ENCODE measurements at regions not wholly inside any gene's neighbourhood (a gene's known extent, or its start where the extent isn't known, plus 50 kb on each side); places are given as distances from the start of the nearest gene placed in this dataset.

GRCh38 chr6:153862927-153863326 lies 176.1 kb upstream of the OPRM1 start:
- 95% methylated on average over 1 of the region's 1 CpG; no CpG with 5 or more reads in 1 of the 2 experiments for WGBS, 2 experiments (ENCODE audit: extremely low coverage in 1 of 2, insufficient coverage in 1 of 2, insufficient read length in 1 of 2, insufficient replicate concordance in 2 of 2, low coverage in 1 of 2, low lambda C conversion rate in 2 of 2, missing lambda C conversion rate in 1 of 2)
- CTCF ChIA-PET (ENCODE audit: partially characterized antibody): interaction anchor here (0.6 kb wide), 1 partner anchor 58 kb away, joined by 3 read pairs; no protein-coding TSS in a partner anchor

More at GRCh38 chr6:153862927-153863326, 176.1 kb upstream of the OPRM1 start:
- no peak overlapping the region for H2BK15ac ChIP-seq (ENCODE audit: low read length)
- no peak overlapping the region for H2AK5ac ChIP-seq (ENCODE audit: low read depth, low read length)
- no peak overlapping the region for H3K18ac ChIP-seq (ENCODE audit: extremely low read depth, low read length)
- H4K8ac ChIP-seq (ENCODE audit: extremely low read depth, insufficient read depth, low read length): no peak overlapping the region
- H3K79me2 ChIP-seq (ENCODE audit: control insufficient read depth in 1 of 2, insufficient read depth in 2 of 2, low read length in 2 of 2): no peaks in the 10 kb centered on the region
- no peak overlapping the region for H3K9ac ChIP-seq (replicated peaks in 1 of 4; ENCODE audit: extremely low read depth in 1 of 4, low read depth in 3 of 4, low read length in 3 of 4)
- POLR2A ChIA-PET (ENCODE audit: partially characterized antibody): no interaction called here
- no peak overlapping the region for H3K27ac ChIP-seq (ENCODE audit: low read depth, low read length)
- DNase-seq (ENCODE audit: low read depth in 1 of 2, low spot score in 2 of 2): no peak
- H3K9me3 ChIP-seq (ENCODE audit: insufficient read depth in 2 of 2, low read depth in 1 of 2, low read length in 1 of 2): peaks cover 0 to 2% of the 10 kb centered on the region in 2 experiments; a peak in 1 of 4 replicates
- no peak overlapping the region for H2BK20ac ChIP-seq (ENCODE audit: low read length)
- no peak overlapping the region for H4K91ac ChIP-seq (replicated peaks; ENCODE audit: insufficient read length, low read length)
- H3K79me1 ChIP-seq (ENCODE audit: low read depth, low read length): no peaks in the 10 kb centered on the region
- H3K36me3 ChIP-seq (ENCODE audit: control insufficient read depth in 2 of 4, insufficient read depth in 4 of 4, low read length in 3 of 4): no peaks in the 10 kb centered on the region
- no peaks in the 10 kb centered on the region for H3K4me1 ChIP-seq (replicated peaks in 1 of 4; ENCODE audit: control insufficient read depth in 3 of 4, insufficient read depth in 4 of 4, low read length in 3 of 4)
- no peak overlapping the region for H2AFZ ChIP-seq (ENCODE audit: low read length)
- no peak overlapping the region for H3K56ac ChIP-seq (replicated peaks; ENCODE audit: insufficient read length, low read depth, low read length)
- H3K4me3 ChIP-seq (ENCODE audit: extremely low read depth in 1 of 4, insufficient read depth in 2 of 4, low read depth in 3 of 4, low read length in 4 of 4): no peak overlapping the region
- FAIRE-seq: no peak
- no peak overlapping the region for H3K23ac ChIP-seq (ENCODE audit: insufficient read length)
- no peak for TF ChIP-seq SRF (IDR thresholded peaks at IDR 0.05; ENCODE audit: low read depth, low read length)
- TF ChIP-seq SIX5 (IDR thresholded peaks at IDR 0.05; ENCODE audit: low read depth, low read length): no peak
- TF ChIP-seq EZH2 (IDR thresholded peaks at IDR 0.05; ENCODE audit: low read depth, low read length, severe bottlenecking): no peak
- no peak for TF ChIP-seq ZNF274 (IDR thresholded peaks at IDR 0.05; ENCODE audit: borderline replicate concordance, extremely low read depth, low read length)
- TF ChIP-seq EP300 (IDR thresholded peaks at IDR 0.05; ENCODE audit: borderline replicate concordance in 1 of 2, low read depth in 2 of 2, low read length in 2 of 2): no peak
- no peak overlapping the region for H3K4me2 ChIP-seq (ENCODE audit: insufficient read depth in 1 of 2, low read depth in 2 of 2, low read length in 2 of 2)
- no peak overlapping the region for H3K4ac ChIP-seq (replicated peaks; ENCODE audit: insufficient read length, low read depth, low read length)
- H3K27me3 ChIP-seq (replicated peaks in 1 of 4; ENCODE audit: control insufficient read depth in 3 of 4, extremely low read depth in 1 of 4, insufficient read depth in 3 of 4, low read length in 3 of 4): no peaks in the 10 kb centered on the region
- no peak overlapping the region for H4K5ac ChIP-seq (ENCODE audit: insufficient read length, low read depth, low read length)
- no peak overlapping the region for H2BK120ac ChIP-seq (replicated peaks; ENCODE audit: low read depth, low read length)
- H3K23me2 ChIP-seq (ENCODE audit: low read depth, low read length): no peaks in the 10 kb centered on the region; the same call in 1 of the 2 replicates
- no peaks in the 10 kb centered on the region for H4K20me1 ChIP-seq (replicated peaks in 1 of 2; ENCODE audit: control insufficient read depth in 1 of 2, insufficient read depth in 2 of 2, low read length in 2 of 2)
- no peak overlapping the region for H3K14ac ChIP-seq (ENCODE audit: insufficient read length)
- H2BK12ac ChIP-seq (ENCODE audit: low read depth, low read length): no peak overlapping the region
- no peak overlapping the region for H2BK5ac ChIP-seq (ENCODE audit: low read depth, low read length)
